ENCODE measurements at regions not wholly inside any gene's neighbourhood (a gene's known extent, or its start where the extent isn't known, plus 50 kb on each side); places are given as distances from the start of the nearest gene placed in this dataset.
"Not testable (repeated sequence)": the region's sequence is repeated elsewhere in the genome, so short reads cannot be mapped to it uniquely, and the experiment has no call there.

- no peak overlapping the region for H3K4me3 ChIP-seq (ENCODE audit: low read depth, low read length)
- TF ChIP-seq CTCF (IDR thresholded peaks at IDR 0.05; ENCODE audit: borderline replicate concordance, insufficient read depth, low read depth, low read length), result no peak
These were observed 168.5 kb upstream of the PLD5 start for GRCh38 chr1:242692988-242693387.

- no peak for TF ChIP-seq CTCF (IDR thresholded peaks at IDR 0.05; ENCODE audit: borderline replicate concordance, insufficient read depth, low read depth, low read length)
- no peak overlapping the region for H3K4me3 ChIP-seq (ENCODE audit: low read depth, low read length)
These were observed 167.1 kb upstream of the PLD5 start for GRCh38 chr1:242691610-242691945.

GRCh38 chr1:242690849-242691609, 166.5 kb upstream of the PLD5 start:
- TF ChIP-seq CTCF (IDR thresholded peaks at IDR 0.05; ENCODE audit: borderline replicate concordance, insufficient read depth, low read depth, low read length), result no peak
- H3K4me3 ChIP-seq (ENCODE audit: low read depth, low read length), result no peak overlapping the region

GRCh38 chr1:242689378-242689777, 164.9 kb upstream of the PLD5 start:
- no peak for TF ChIP-seq CTCF (IDR thresholded peaks at IDR 0.05; ENCODE audit: borderline replicate concordance, insufficient read depth, low read depth, low read length)
- no peak overlapping the region for H3K4me3 ChIP-seq (ENCODE audit: low read depth, low read length)

- no peak for TF ChIP-seq CTCF (IDR thresholded peaks at IDR 0.05; ENCODE audit: borderline replicate concordance, insufficient read depth, low read depth, low read length)
- no peak overlapping the region for H3K4me3 ChIP-seq (ENCODE audit: low read depth, low read length)
These were observed 150.6 kb upstream of the PLD5 start for GRCh38 chr1:242674951-242675645.

- H3K4me3 ChIP-seq (ENCODE audit: low read depth, low read length), result no peak overlapping the region
- no peak for TF ChIP-seq CTCF (IDR thresholded peaks at IDR 0.05; ENCODE audit: borderline replicate concordance, insufficient read depth, low read depth, low read length)
These were observed 149.2 kb upstream of the PLD5 start for GRCh38 chr1:242673652-242674051.

- H3K4me3 ChIP-seq (ENCODE audit: low read depth, low read length), result not testable (repeated sequence)
These were observed 148.7 kb upstream of the PLD5 start for GRCh38 chr1:242673165-242673564.
